NCI-H146 (cell line): ENCODE measurements at regions not wholly inside any gene's neighbourhood (a gene's known extent, or its start where the extent isn't known, plus 50 kb on each side); places are given as distances from the start of the nearest gene placed in this dataset.
"Not testable (repeated sequence)": the region's sequence is repeated elsewhere in the genome, so short reads cannot be mapped to it uniquely, and the experiment has no call there.

Source experiments
- DNase-seq: peaks from one replicate; lab custom pipeline; 2025; lab: John Stamatoyannopoulos, UW

- no peak for DNase-seq
Measured at GRCh38 chr3:137300703-137301102, 342.9 kb downstream of the IL20RB start.

- DNase-seq: no peak
Measured at GRCh38 chr3:137304313-137305056, 346.7 kb downstream of the IL20RB start.

DNA sequence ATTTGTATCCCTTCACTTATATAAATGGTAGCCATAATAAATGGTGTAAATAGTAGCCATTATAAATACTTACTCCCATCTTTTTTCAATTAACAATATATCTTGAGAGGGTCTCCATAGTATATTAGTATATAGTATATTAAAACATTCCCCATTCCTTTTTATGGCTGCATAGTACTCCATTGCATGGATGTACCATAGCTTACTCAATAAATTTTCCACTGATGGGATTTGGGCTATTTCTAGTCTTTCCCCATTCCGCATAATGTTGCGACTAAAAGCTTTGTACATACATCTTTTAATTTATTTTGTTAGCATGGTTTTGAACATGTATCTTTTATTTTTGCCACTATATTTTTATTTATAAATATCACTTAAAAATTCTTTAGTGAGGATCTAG is 366.3 kb downstream of the IL20RB start:
- DNase-seq: no peak

- DNase-seq: no peak
Measured at GRCh38 chr3:137325170-137325569, 367.4 kb downstream of the IL20RB start.

DNA sequence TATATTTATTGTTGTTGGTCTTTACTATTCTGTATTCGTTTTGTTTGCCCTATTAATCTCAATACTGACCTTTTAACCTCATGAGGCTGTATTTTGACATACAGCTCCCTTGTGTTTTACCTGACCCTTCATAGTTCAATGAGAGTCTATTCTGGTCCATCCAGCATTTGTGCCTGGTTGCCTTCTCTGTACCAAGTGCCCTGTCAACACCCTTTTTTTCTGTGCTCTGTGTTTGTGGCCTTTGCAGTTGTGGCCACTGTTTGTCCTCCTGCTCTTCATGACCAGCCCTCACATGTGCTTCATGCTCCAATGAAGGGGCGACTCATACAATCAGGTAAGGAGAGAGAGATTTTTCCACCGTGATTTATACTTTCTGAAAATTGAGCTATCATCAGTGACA is 368.2 kb downstream of the IL20RB start:
- DNase-seq: no peak

GRCh38 chr3:137329594-137329993 is 371.8 kb downstream of the IL20RB start:
- no peak for DNase-seq

DNA sequence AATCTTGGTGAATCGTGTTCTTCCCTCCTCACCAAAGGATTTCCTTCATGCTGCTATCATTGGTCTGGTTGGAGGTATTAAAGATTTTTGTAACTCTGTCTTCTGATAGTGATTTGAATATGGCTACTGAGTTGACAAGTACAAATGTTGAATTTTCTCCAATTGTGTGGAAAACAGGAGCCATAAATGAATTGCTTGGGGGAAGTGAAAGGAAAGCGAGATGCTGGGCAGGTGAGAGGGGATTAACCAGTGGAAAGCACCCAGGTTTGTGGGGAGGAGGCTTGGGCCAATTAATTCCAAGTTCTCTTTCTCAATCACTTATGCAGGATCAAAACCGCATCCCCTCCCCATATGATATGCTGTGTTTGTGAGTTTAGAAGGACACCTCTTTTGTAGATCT is 372.5 kb downstream of the IL20RB start:
- DNase-seq: no peak

DNA sequence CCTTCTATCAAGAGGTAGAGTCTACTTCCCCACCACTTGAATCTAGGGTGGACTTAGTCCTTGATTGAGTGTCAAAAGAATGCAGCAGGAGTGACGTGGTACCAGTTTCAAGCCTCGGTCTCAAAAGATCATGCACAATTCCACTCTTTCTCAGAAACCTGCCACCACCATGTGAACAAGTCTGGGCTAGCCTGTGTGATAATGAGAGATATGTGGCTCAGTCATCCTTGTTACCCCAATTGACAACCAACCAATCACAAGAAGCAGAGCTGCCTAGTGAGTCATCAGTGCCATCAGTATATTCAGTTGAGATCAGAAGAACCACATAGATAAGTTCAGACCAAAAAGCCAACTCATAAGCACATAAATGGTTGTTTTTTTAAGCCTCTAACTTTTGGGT is 374.5 kb downstream of the IL20RB start:
- DNase-seq: no peak

DNA sequence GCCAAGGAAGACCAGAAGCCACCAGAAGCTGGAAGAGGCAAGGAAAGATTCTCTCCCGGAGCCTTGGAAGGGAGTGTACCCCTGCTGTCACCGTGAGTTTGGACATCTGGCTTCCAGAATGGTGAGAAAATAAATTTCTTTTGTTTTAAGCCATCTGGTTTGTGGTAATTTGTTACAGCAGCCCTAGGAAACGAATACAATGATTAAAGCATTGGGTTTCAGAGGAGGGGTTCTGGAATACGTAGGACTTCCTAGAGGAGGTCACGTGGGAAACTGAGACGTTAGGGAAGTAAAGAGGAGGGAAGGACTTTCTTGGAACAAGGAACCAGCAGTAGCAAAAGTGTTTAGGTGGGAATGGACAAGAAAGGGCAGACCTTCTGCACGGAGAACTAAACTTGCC is 377.7 kb downstream of the IL20RB start:
- DNase-seq: no peak

DNA sequence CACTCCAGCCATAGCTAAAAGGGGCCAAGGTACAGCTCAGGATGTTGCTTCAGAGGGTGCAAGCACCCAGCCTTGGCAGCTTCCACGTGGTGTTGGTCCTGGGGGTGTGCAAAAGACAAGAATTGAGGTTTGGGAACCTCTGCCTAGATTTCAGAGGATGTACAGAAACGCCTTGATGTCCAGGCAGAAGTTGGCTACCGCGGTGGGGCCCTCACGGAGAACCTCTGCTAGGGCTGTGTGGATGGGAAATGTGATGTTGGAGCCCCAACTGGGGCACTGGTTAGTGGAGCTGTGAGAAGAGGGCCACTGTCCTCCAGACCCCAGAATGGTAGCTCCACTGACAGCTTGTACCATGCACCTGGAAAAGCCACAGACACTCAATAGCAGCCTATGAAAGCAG is 380.6 kb downstream of the IL20RB start:
- DNase-seq: not testable (repeated sequence)

GRCh38 chr3:137343283-137343682 is 385.5 kb downstream of the IL20RB start:
- DNase-seq: no peak

GRCh38 chr3:137347132-137347531 is 389.3 kb downstream of the IL20RB start:
- no peak for DNase-seq

GRCh38 chr3:137347817-137348368 is 390.1 kb downstream of the IL20RB start:
- no peak for DNase-seq

GRCh38 chr3:137348936-137349335 is 391.2 kb downstream of the IL20RB start:
- no peak for DNase-seq

DNA sequence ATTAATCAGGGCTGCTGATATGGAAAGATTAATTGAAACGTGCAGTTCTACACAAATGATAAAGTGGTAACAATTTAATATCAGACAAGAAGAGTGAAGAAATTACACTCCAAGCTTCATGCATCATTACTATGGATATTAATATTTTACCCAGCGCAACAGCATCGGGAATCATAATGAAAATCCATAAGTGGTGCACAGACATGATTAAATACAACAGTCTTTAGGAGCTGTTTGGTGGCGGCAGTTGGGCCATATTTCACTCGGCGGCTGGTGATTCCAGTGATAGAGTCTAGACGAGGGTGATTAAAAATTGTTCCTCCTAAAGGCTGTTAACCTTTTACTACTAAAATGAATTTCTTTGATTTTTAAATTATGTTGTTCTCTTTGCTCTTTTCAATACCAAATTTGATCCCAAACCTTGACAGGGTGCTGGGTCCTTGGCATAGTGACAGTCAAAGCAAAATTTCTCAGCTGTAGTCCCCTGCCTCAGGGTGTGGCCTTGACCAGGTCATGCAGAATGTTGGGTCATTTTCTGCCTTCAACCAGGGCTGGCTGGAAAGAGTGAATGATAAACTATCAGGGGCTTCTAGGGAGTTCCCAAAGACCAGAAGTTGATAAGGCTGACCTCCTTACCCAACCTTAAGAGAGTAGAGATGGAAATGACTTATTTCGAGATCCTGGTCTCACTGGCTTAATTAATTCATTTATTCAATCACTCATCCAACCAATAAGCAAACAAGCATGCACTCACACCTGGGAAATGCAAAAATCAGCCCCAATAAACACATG is 392.0 kb downstream of the IL20RB start:
- no peak for DNase-seq

DNA sequence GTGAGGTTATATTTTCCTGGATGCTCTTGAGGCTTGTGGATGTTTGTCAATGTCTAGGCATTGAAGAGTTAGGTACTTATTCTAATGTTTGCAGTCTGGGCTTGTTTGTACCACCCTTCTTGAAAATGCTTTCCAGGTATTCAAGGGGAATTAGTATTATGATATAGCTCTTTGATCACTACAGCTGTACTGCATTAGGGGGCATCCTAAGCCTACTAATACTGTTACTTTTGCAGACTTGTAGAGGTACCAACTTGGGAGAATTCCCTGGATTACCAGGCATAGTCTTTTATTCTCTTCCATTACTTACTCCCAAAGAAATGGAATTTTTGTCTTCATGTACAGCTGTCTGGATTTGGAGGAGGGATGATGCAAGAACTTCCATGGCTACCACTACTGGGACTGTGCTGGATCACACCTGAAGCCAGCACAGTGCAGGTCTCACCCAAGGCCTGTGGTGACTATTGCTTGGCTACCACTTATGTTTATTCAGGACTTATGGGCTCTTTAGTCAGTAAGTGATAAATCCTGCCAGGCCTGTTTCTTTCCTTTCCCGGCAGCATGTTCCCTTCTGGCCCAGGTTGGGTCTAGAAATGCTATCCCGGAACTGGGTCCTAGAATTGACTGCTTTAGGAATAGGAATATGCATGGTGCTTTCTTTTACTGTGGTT is 402.9 kb downstream of the IL20RB start:
- no peak for DNase-seq

GRCh38 chr3:137382005-137382594 is 382.0 kb upstream of the SOX14 start:
- DNase-seq: no peak

DNA sequence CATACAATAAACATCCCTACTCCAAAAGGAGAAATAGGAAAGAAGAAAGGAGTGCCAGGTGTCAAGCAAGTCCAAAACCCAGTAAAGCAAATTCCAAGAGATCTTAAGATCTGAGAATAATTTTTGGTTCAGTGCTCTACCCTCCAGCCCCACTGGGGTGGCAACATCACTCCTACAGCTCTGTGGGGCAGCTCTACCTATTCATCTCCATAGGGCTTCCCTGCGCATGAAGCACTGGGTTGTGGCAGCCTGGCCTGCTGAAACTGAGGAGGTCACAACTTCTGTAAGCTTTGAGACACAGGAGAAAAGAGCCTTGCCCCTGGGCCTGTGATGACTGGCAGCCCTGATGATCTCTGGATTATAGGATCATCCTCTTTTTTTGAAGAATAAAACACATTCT is 378.2 kb upstream of the SOX14 start:
- DNase-seq: no peak

DNA sequence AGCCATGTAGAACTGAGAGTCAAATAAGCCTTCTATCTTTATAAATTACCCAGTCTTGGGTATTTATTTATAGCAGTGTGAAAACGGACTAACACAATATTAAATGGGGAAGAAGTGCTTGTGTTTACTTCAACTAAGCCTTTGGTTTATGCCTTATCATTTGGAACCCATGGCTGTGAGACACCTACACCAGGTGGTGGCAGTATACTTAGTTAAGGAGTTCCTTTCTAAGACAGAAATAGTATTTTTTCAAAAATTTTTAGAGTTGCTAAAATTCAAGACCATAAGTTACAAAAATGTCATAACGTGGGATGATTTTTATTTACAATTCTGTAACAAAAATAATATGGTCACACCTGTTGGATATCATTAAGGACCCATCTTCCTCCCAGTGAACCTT is 354.5 kb upstream of the SOX14 start:
- DNase-seq: no peak

- DNase-seq: no peak
Measured at GRCh38 chr3:137410028-137410427, 354.1 kb upstream of the SOX14 start.

- no peak for DNase-seq
Measured at GRCh38 chr3:137420198-137420995, 343.7 kb upstream of the SOX14 start.
